Activated B cell treated with CpG ODN at 0.5 μM for 24 hours (primary cell): ENCODE measurements at regions not wholly inside any gene's neighbourhood (a gene's known extent, or its start where the extent isn't known, plus 50 kb on each side); places are given as distances from the start of the nearest gene placed in this dataset.
"Not testable (repeated sequence)": the region's sequence is repeated elsewhere in the genome, so short reads cannot be mapped to it uniquely, and the experiment has no call there.

Experiments used
- ATAC-seq: fragments of 200-7000 bp; cut with Tn5 transposase; one replicate; pipeline ENCODE4 v1.10.0; 2021; ENCODE audit warnings: low read depth, mild to moderate bottlenecking, moderate library complexity
- CTCF ChIA-PET: fragments of 350-600 bp; sonication (Branson Sonifier 250); formaldehyde crosslinking; loops from one replicate; lab custom pipeline; 2021; ENCODE audit warnings: antibody characterized with exemption; lab: Charles Lee
- POLR2A ChIA-PET: fragments of 350-600 bp; sonication (Branson Sonifier 250); formaldehyde crosslinking; loops from one replicate; lab custom pipeline; 2021; ENCODE audit warnings: antibody characterized with exemption; lab: Charles Lee
- DNase-seq: peaks from one replicate; pipeline ENCODE4 v3.0.0; 2022
- H3K27ac Mint-ChIP-seq: one replicate; pipeline ENCODE4 v1.8.0; 2020; ENCODE audit warnings: mixed read lengths
- H3K27me3 Mint-ChIP-seq: one replicate; pipeline ENCODE4 v1.8.0; 2021; ENCODE audit warnings: mixed read lengths
- H3K36me3 Mint-ChIP-seq: one replicate; pipeline ENCODE4 v1.8.0; 2021; ENCODE audit warnings: low read depth, mixed read lengths
- H3K4me1 Mint-ChIP-seq: one replicate; pipeline ENCODE4 v1.8.0; 2021; ENCODE audit warnings: mixed read lengths
- H3K4me3 Mint-ChIP-seq: one replicate; pipeline ENCODE4 v1.8.0; 2020; ENCODE audit warnings: mild to moderate bottlenecking, mixed read lengths
- H3K9me3 Mint-ChIP-seq: one replicate; pipeline ENCODE4 v1.8.0; 2020; ENCODE audit warnings: mixed read lengths
- intact Hi-C: fragments of 100-400 bp; cut with micrococcal nuclease; formaldehyde crosslinking; loops from one replicate; pipeline ENCODE4 v1.15.1; 2024
- TF ChIP-seq, protein P1 (sequence below): fragments of 200-600 bp; IDR thresholded peaks from one replicate; pipeline ENCODE4 v1.8.0; 2022; ENCODE audit warnings: antibody characterized with exemption, mild to moderate bottlenecking

DNA sequence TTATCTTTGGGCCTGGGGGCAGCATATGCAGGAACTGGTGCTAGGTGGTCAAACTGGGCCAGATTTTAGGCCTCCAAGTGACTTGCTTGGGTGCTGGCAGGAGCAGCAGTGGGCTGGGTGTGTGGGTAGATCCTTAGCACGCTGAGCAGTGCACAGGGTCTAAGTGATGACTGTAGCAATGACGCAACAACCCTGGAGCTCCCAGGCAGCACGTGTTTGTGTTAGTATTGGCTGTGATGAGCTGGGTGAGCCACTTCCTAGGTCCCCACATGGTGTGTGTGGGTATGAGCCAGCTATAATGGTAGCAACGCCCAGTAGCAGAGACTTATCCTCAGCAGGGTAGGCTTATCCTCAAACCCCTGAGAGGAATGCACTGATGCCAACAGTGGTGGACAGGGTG, 570.6 kb upstream of the ROBO1 start:
- CTCF ChIA-PET = no interaction called here
- Mint-ChIP-seq H3K4me1 (no peaks in the 10 kb centered on the region), H3K27me3 (no peaks in the 10 kb centered on the region), H3K36me3 (no peaks in the 10 kb centered on the region), H3K4me3 (no peak overlapping the region), H3K27ac (no peak overlapping the region), H3K9me3 (peaks cover 7% of the 10 kb centered on the region)
- no peak for DNase-seq
- intact Hi-C loops = no loop called here
- TF ChIP-seq, protein P1, sequence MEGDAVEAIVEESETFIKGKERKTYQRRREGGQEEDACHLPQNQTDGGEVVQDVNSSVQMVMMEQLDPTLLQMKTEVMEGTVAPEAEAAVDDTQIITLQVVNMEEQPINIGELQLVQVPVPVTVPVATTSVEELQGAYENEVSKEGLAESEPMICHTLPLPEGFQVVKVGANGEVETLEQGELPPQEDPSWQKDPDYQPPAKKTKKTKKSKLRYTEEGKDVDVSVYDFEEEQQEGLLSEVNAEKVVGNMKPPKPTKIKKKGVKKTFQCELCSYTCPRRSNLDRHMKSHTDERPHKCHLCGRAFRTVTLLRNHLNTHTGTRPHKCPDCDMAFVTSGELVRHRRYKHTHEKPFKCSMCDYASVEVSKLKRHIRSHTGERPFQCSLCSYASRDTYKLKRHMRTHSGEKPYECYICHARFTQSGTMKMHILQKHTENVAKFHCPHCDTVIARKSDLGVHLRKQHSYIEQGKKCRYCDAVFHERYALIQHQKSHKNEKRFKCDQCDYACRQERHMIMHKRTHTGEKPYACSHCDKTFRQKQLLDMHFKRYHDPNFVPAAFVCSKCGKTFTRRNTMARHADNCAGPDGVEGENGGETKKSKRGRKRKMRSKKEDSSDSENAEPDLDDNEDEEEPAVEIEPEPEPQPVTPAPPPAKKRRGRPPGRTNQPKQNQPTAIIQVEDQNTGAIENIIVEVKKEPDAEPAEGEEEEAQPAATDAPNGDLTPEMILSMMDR = no peak
- POLR2A ChIA-PET = no interaction called here
- no peak for ATAC-seq

DNA sequence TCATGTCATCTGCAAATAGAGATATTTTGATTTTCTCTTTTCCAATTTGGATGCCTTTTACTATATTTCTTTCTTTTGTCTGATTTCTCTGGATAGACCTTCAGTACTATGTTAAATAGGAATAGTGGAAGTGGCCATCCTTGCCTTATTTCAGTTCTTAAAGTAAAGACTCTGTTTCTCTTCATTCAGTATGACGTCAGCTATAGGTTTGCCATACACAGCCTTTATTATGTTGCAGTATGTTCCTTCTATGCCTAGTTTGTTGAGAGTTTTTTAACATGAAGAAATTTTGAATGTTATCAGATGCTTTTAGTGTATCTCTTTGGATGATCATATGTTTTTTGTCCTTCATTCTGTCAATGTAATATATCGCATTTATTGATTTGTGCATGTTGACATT, 566.7 kb upstream of the ROBO1 start:
- ChIA-PET CTCF (no interaction called here), POLR2A (no interaction called here)
- intact Hi-C loops = no loop called here
- DNase-seq = no peak
- no peaks in the 10 kb centered on the region for H3K4me1 Mint-ChIP-seq
- no peaks in the 10 kb centered on the region for H3K27me3 Mint-ChIP-seq
- no peak overlapping the region for H3K4me3 Mint-ChIP-seq
- H3K36me3 Mint-ChIP-seq = no peaks in the 10 kb centered on the region
- TF ChIP-seq, protein P1 = no peak
- no peak for ATAC-seq
- peaks cover 4% of the 10 kb centered on the region for H3K9me3 Mint-ChIP-seq
- no peak overlapping the region for H3K27ac Mint-ChIP-seq

DNA sequence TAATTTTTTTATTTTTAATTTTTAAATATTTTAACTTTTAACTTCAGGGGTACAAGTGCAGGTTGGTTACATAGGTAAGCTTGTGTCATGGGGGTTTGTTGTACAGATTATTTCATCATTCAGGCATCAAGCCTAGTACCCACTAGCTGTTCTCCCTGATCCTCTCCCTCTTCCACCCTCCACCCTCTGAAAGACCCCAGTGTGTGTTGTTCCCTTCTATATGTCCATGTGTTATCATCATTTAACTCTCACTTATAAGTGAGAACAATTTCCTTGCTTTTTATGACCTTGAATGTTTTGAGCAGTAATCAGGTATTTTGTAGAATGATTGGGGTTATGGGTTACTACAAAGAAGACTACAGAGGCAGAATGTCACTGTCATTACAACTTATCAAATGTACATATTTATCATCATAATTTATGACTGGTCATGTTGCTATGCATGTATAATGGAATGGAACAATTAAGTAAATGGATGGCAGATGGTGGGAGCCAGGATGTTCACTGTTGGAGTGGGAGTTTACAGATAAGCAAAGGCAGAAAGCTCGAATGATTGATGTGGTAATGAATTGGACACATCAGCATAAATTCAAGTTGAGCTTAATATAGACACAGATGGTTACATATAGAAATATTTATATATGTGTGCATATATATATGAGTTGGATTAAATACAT, 563.8 kb upstream of the ROBO1 start:
- Mint-ChIP-seq H3K27me3 (no peaks in the 10 kb centered on the region), H3K4me3 (no peak overlapping the region), H3K9me3 (peaks cover 4% of the 10 kb centered on the region), H3K4me1 (no peaks in the 10 kb centered on the region), H3K36me3 (no peaks in the 10 kb centered on the region), H3K27ac (no peak overlapping the region)
- intact Hi-C loops = no loop called here
- TF ChIP-seq, protein P1 = no peak
- ATAC-seq (no peak), DNase-seq (no peak)
- POLR2A ChIA-PET = no interaction called here
- CTCF ChIA-PET = no interaction called here

DNA sequence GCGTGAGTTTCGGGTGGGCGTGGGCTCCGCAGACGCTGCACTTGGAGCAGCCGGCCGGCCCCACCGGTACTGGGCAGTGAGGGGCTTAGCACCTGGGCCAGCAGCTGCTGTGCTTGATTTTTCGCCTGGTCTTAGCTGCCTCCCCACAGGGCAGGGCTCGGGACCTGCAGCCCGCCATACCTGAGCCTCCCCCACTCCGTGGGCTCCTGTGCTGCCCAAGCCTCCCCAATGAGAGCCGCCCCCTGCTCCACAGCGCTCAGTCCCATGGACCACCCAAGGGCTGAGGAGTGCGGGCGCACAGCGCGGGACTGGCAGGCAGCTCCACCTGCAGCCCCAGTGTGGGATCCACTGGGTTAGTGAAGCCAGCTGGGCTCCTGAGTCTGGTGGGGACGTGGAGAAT, 546.7 kb upstream of the ROBO1 start:
- POLR2A ChIA-PET, H3K4me3 Mint-ChIP-seq, CTCF ChIA-PET, intact Hi-C loops, DNase-seq, ATAC-seq, H3K27me3 Mint-ChIP-seq, H3K4me1 Mint-ChIP-seq, H3K27ac Mint-ChIP-seq, H3K36me3 Mint-ChIP-seq: not testable (repeated sequence)
- peaks cover 17% of the 10 kb centered on the region for H3K9me3 Mint-ChIP-seq

DNA sequence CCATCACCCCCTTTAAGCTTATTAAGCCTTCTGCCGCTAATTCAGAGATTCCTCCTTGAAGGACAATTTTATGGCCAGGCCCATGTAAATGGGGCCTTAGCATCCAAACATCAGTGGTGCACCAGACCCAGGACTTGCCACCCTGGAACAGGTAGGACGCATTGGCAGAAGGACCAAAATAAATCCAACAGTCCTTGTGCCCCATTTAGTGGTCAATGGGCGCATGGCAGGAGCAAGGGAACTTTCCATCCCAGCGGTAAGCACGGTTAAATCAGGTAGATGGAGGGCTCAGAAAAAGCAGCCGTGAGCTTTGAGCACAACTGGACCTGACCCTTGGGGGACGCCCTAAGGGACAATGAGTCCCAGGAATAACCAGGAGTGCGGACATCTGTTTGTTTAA, 540.8 kb upstream of the ROBO1 start:
- Mint-ChIP-seq H3K27me3 (no peaks in the 10 kb centered on the region), H3K4me1 (no peaks in the 10 kb centered on the region), H3K36me3 (no peaks in the 10 kb centered on the region), H3K9me3 (peaks cover 8% of the 10 kb centered on the region), H3K27ac (no peak overlapping the region), H3K4me3 (no peak overlapping the region)
- TF ChIP-seq, protein P1 = no peak
- intact Hi-C loops = no loop called here
- ChIA-PET POLR2A (no interaction called here), CTCF (no interaction called here)
- DNase-seq (no peak), ATAC-seq (no peak)

DNA sequence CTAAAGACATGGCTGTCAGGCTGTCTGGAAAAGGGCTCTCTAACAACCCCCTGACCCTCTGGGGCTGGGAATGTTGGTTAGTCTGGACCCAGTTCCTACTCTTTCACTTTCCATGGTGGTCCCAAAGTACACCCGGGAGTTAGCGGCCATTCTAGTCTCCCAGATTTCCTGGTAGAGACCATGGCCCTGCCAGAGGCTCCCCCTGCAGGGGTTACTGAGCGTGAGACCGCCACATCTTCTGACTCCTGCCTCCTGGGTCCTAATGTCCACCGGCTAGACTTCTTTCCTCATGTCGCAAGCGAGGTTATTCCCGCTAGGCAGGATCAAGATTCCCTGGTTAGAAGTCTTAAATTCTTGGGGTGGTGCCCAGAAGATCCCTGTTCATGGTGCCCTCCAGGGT, 540.0 kb upstream of the ROBO1 start:
- DNase-seq = no peak
- Mint-ChIP-seq H3K27ac (no peak overlapping the region), H3K9me3 (peaks cover 11% of the 10 kb centered on the region), H3K4me1 (no peaks in the 10 kb centered on the region), H3K27me3 (no peaks in the 10 kb centered on the region), H3K36me3 (no peaks in the 10 kb centered on the region), H3K4me3 (no peak overlapping the region)
- POLR2A ChIA-PET = no interaction called here
- no peak for ATAC-seq
- TF ChIP-seq, protein P1 = no peak
- intact Hi-C loops = no loop called here
- CTCF ChIA-PET = no interaction called here
